Activated naive CD4-positive, alpha-beta T cell treated with anti-CD3 and anti-CD28 coated beads, Interleukin-2, amount 50 U/mL, for 72 hours (primary cell): ENCODE measurements at regions not wholly inside any gene's neighbourhood (a gene's known extent, or its start where the extent isn't known, plus 50 kb on each side); places are given as distances from the start of the nearest gene placed in this dataset.

Experiments used
- ATAC-seq, 2 donors: fragments of 150-1000 bp; cut with Tn5 transposase; 2 replicates each; pipeline ENCODE4 v1.10.0; 2021; ENCODE audit warnings: mild to moderate bottlenecking in 2 of 2, moderate library complexity in 2 of 2
- DNase-seq, 2 donors: peaks; one replicate each; pipeline ENCODE4 v3.0.0; 2021 to 2022; ENCODE audit warnings: low spot score in 2 of 2
- H3K27ac Mint-ChIP-seq, 2 donors: one replicate each; pipeline ENCODE4 v1.8.0; 2022; ENCODE audit warnings: mild to moderate bottlenecking in 2 of 2, mixed read lengths in 2 of 2
- H3K36me3 Mint-ChIP-seq, 2 donors: one replicate each; pipeline ENCODE4 v1.8.0; 2022; ENCODE audit warnings: mixed read lengths in 2 of 2
- H3K9me3 Mint-ChIP-seq, 2 donors: one replicate each; pipeline ENCODE4 v1.8.0; 2022; ENCODE audit warnings: mixed read lengths in 2 of 2

DNA sequence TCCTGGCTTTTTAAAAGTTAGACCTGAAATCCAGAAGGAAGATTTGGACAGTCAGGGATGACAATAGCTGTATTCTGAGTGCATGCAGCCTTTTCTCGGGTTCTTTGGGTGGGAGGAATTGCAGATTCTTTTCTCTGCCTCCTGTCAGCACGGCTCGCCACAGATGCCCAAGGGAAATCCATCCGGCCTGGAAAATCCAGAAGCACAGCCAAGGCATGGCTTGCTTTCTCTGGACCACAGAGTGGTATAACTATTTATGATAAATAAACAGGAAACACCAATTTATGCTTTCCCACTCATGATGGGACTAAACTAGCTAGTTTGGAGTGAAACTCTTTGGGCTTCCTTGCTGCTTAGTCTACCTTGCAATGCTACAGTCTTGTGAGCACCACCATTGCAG, 59.1 kb downstream of the C9orf152 start:
- peak overlapping the region; percentile 40 to 64 for H3K27ac Mint-ChIP-seq
- no peak for ATAC-seq
- peaks cover 16 to 41% of the 10 kb centered on the region in 2 donors for H3K36me3 Mint-ChIP-seq

More for the DNA sequence above, 59.1 kb downstream of the C9orf152 start:
- no peak for DNase-seq
- H3K9me3 Mint-ChIP-seq: peaks cover 4 to 6% of the 10 kb centered on the region in 2 donors
